Ascending aorta (tissue), 2 donors: ENCODE measurements at regions not wholly inside any gene's neighbourhood (a gene's known extent, or its start where the extent isn't known, plus 50 kb on each side); places are given as distances from the start of the nearest gene placed in this dataset.

Source experiments
- DNase-seq, 2 donors: peaks; one replicate each; pipeline ENCODE4 v3.0.0-alpha.2; 2019; ENCODE audit warnings: low spot score in 2 of 2
- H3K27ac ChIP-seq, 2 donors: fragments of 200-600 bp; sonication (generic); one replicate each; pipeline ENCODE4 v1.5.1; 2016 to 2017; ENCODE audit warnings: mild to moderate bottlenecking in 1 of 2
- H3K27me3 ChIP-seq: fragments of 200-600 bp; sonication (generic); one replicate; pipeline ENCODE4 v1.5.1; 2017
- H3K36me3 ChIP-seq, 2 donors: fragments of 200-600 bp; sonication (generic); one replicate each; pipeline ENCODE4 v1.5.1; 2016
- H3K4me1 ChIP-seq, 2 donors: fragments of 200-600 bp; sonication (generic); one replicate each; pipeline ENCODE4 v1.5.1; 2016 to 2017; ENCODE audit warnings: mild to moderate bottlenecking in 1 of 2
- H3K4me3 ChIP-seq, 2 donors: fragments of 200-600 bp; sonication (generic); one replicate each; pipeline ENCODE4 v1.5.1; 2016 to 2017; ENCODE audit warnings: mild to moderate bottlenecking in 1 of 2
- H3K9me3 ChIP-seq, 2 donors: fragments of 200-600 bp; sonication (generic); one replicate each; pipeline ENCODE4 v1.5.1; 2016
- CTCF ChIP-seq, 3 experiments: fragments of 200-600 bp in 2 of 3; fragments of 450-650 bp in 1 of 3; sonication (generic) in 2 of 3; IDR thresholded peaks; one replicate each; pipeline ENCODE4 v1.5.1; 2016 to 2019; ENCODE audit warnings: antibody characterized with exemption in 3 of 3, mild to moderate bottlenecking in 1 of 3, moderate library complexity in 1 of 3
- intact Hi-C: fragments of 100-400 bp; cut with DNase I; formaldehyde crosslinking; loops from one replicate; pipeline ENCODE4 v1.15.1; 2023

- Histone ChIP-seq H3K27ac (no peak overlapping the region), H3K4me3 (no peak overlapping the region), H3K27me3 (no peaks in the 10 kb centered on the region), H3K9me3 (no peaks in the 10 kb centered on the region), H3K4me1 (peaks cover 5 to 30% of the 10 kb centered on the region in 2 donors), H3K36me3 (no peaks in the 10 kb centered on the region)
- intact Hi-C loops: no loop called here
- no peak for TF ChIP-seq CTCF (IDR thresholded peaks at IDR 0.05)
- DNase-seq: no peak
Measured at GRCh38 chr7:18387191-18387735, 108.3 kb upstream of the HDAC9 start.

- Histone ChIP-seq H3K4me3 (peak overlapping the region in 1 of 2 donors; percentile 26), H3K9me3 (no peaks in the 10 kb centered on the region), H3K27me3 (no peaks in the 10 kb centered on the region), H3K27ac (peak overlapping the region; percentile 78 to 81), H3K4me1 (peaks cover 5 to 33% of the 10 kb centered on the region in 2 donors), H3K36me3 (no peaks in the 10 kb centered on the region)
- no peak for DNase-seq
- TF ChIP-seq CTCF (IDR thresholded peaks at IDR 0.05): no peak
- intact Hi-C loops: loop anchor here (5.0 kb wide), 2 partner anchors 33 to 107 kb away; partner anchors contain the start of gene HDAC9
Measured at GRCh38 chr7:18390535-18390907, 105.0 kb upstream of the HDAC9 start.

GRCh38 chr7:18393465-18394118 lies 102.0 kb upstream of the HDAC9 start:
- no peaks in the 10 kb centered on the region for H3K9me3 ChIP-seq
- H3K36me3 ChIP-seq: no peaks in the 10 kb centered on the region
- intact Hi-C loops: loop anchor here (5.0 kb wide), 2 partner anchors 36 to 104 kb away; partner anchors contain the start of gene HDAC9
- peaks cover 5 to 22% of the 10 kb centered on the region in 2 donors for H3K4me1 ChIP-seq
- H3K27ac ChIP-seq: no peak overlapping the region
- DNase-seq: no peak
- H3K4me3 ChIP-seq: no peak overlapping the region
- TF ChIP-seq CTCF (IDR thresholded peaks at IDR 0.05): no peak
- H3K27me3 ChIP-seq: no peaks in the 10 kb centered on the region

GRCh38 chr7:18395868-18396267 lies 99.7 kb upstream of the HDAC9 start:
- Histone ChIP-seq H3K4me1 (peaks cover 0 to 6% of the 10 kb centered on the region in 2 donors), H3K27ac (no peak overlapping the region), H3K27me3 (no peaks in the 10 kb centered on the region), H3K4me3 (no peak overlapping the region), H3K36me3 (no peaks in the 10 kb centered on the region), H3K9me3 (no peaks in the 10 kb centered on the region)
- no peak for DNase-seq
- intact Hi-C loops: no loop called here
- TF ChIP-seq CTCF (IDR thresholded peaks at IDR 0.05): no peak

GRCh38 chr7:18396953-18397352 lies 98.6 kb upstream of the HDAC9 start:
- no peak for DNase-seq
- H3K27me3 ChIP-seq: no peaks in the 10 kb centered on the region
- H3K27ac ChIP-seq: no peak overlapping the region
- peaks cover 0 to 5% of the 10 kb centered on the region in 2 donors for H3K4me1 ChIP-seq
- H3K4me3 ChIP-seq: no peak overlapping the region
- no peaks in the 10 kb centered on the region for H3K36me3 ChIP-seq
- intact Hi-C loops: no loop called here
- no peaks in the 10 kb centered on the region for H3K9me3 ChIP-seq
- no peak for TF ChIP-seq CTCF (IDR thresholded peaks at IDR 0.05)
